ENCODE measurements at regions not wholly inside any gene's neighbourhood (a gene's known extent, or its start where the extent isn't known, plus 50 kb on each side); places are given as distances from the start of the nearest gene placed in this dataset.

DNA sequence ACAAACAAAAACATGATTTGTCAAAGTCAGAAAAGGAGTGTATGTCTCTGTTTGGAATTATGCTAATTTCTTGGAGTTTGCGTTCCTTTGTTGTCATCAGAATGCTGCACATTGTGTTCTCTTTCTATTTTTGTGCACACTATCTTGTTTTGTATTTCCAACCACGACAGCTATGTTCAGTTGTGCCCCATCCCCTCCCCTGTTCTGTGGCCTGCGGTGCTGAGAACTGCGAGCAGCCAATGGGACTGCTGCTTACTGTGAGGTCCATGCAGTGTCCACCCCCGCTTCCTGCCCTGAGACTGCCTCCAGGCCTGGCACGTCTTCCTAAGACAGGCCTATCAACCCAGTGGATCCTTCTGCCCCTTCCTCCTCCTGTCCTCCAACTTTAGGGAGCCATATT, 76.8 kb downstream of the PALM2AKAP2 start:
- no peak for TF ChIP-seq POLR2AphosphoS5 (IDR thresholded peaks at IDR 0.05)
- TF ChIP-seq, protein P1, sequence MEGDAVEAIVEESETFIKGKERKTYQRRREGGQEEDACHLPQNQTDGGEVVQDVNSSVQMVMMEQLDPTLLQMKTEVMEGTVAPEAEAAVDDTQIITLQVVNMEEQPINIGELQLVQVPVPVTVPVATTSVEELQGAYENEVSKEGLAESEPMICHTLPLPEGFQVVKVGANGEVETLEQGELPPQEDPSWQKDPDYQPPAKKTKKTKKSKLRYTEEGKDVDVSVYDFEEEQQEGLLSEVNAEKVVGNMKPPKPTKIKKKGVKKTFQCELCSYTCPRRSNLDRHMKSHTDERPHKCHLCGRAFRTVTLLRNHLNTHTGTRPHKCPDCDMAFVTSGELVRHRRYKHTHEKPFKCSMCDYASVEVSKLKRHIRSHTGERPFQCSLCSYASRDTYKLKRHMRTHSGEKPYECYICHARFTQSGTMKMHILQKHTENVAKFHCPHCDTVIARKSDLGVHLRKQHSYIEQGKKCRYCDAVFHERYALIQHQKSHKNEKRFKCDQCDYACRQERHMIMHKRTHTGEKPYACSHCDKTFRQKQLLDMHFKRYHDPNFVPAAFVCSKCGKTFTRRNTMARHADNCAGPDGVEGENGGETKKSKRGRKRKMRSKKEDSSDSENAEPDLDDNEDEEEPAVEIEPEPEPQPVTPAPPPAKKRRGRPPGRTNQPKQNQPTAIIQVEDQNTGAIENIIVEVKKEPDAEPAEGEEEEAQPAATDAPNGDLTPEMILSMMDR (IDR thresholded peaks at IDR 0.05): no peak
